ENCODE measurements at regions not wholly inside any gene's neighbourhood (a gene's known extent, or its start where the extent isn't known, plus 50 kb on each side); places are given as distances from the start of the nearest gene placed in this dataset.

DNA sequence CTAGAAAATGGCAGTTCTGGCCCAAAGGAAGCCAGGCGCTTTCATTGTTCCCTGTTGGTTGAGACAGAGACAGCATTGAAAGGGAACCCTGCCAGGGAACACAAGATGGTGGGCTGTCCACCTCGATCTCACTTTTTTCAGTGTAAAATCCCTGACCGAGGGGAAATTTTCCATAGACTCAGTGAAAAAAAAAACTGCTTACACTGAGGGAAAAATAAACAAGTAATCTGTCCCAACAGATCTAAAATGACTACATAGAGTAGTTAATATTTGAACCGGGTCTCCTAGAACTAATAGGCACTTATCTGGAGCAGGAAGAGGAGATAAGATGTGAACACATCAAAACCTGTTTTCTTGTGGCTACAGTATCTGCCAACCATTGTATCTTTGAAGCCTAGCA lies 763.4 kb upstream of the GOLIM4 start:
- Histone ChIP-seq H3K27ac (ENCODE audit: low read length) (no peak overlapping the region), H3K4me1 (ENCODE audit: control insufficient read depth, insufficient read depth, low read length) (no peaks in the 10 kb centered on the region), H3K27me3 (ENCODE audit: control insufficient read depth, insufficient read depth, low read length) (no peaks in the 10 kb centered on the region), H3K36me3 (ENCODE audit: control insufficient read depth, insufficient read depth, low read length) (no peaks in the 10 kb centered on the region), H3K4me3 (ENCODE audit: low read length) (no peak overlapping the region), H3K9me3 (ENCODE audit: control insufficient read depth, insufficient read depth, low read length) (no peaks in the 10 kb centered on the region; the same call in 1 of the 2 replicates)
- WGBS (ENCODE audit: insufficient coverage, insufficient read length): no CpG with 5 or more reads among the region's 4 CpGs
- no peak for DNase-seq (ENCODE audit: low read depth, low spot score)

DNA sequence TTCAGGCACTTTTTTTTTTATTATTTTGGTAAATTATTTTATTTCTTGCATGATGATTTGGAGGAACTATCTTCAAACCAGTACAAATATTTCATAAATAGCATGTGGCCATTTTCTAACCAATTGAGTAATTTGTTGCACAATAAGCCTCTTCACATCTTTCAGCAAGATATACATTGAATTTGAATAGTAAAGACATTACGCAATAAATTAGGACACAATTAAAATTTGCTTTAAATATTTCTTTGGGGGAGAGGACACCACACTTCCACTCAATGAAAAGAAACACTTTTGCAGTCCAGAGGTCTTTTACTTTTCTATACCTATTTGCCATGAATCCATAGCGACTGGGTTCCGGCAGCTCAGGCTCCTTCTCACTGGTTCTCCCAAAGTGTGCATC lies 762.6 kb upstream of the GOLIM4 start:
- Histone ChIP-seq H3K27ac (ENCODE audit: low read length) (no peak overlapping the region), H3K27me3 (ENCODE audit: control insufficient read depth, insufficient read depth, low read length) (no peaks in the 10 kb centered on the region), H3K9me3 (ENCODE audit: control insufficient read depth, insufficient read depth, low read length) (no peaks in the 10 kb centered on the region; the same call in 1 of the 2 replicates), H3K4me3 (ENCODE audit: low read length) (no peak overlapping the region), H3K4me1 (ENCODE audit: control insufficient read depth, insufficient read depth, low read length) (no peaks in the 10 kb centered on the region), H3K36me3 (ENCODE audit: control insufficient read depth, insufficient read depth, low read length) (no peaks in the 10 kb centered on the region)
- no peak for DNase-seq (ENCODE audit: low read depth, low spot score)
- no CpG with 5 or more reads among the region's 3 CpGs for WGBS (ENCODE audit: insufficient coverage, insufficient read length)

DNA sequence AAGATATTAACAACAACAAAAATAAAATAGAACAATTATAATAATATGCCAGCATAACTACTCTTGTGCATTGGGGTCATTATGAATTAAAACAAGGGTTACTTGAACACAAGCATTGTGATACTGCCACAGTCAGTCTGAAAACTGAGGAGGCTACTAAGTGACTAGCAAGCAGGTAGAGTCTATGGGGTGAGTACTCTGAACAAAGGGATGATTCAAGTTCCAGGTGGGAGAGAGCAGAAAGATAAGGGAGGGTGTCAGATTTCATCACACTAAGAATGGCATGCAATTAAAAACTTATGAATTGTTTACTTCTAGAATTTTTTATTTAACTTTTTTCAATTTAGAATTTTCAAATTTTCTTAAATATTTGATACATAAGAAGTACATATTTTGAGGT lies 754.4 kb upstream of the GOLIM4 start:
- no peaks in the 10 kb centered on the region for H3K27me3 ChIP-seq (ENCODE audit: control insufficient read depth, insufficient read depth, low read length)
- H3K4me1 ChIP-seq (ENCODE audit: control insufficient read depth, insufficient read depth, low read length): no peaks in the 10 kb centered on the region
- H3K36me3 ChIP-seq (ENCODE audit: control insufficient read depth, insufficient read depth, low read length): no peaks in the 10 kb centered on the region
- H3K27ac ChIP-seq (ENCODE audit: low read length): no peak overlapping the region
- no peaks in the 10 kb centered on the region for H3K9me3 ChIP-seq (ENCODE audit: control insufficient read depth, insufficient read depth, low read length)
- H3K4me3 ChIP-seq (ENCODE audit: low read length): no peak overlapping the region
- DNase-seq (ENCODE audit: low read depth, low spot score): no peak

DNA sequence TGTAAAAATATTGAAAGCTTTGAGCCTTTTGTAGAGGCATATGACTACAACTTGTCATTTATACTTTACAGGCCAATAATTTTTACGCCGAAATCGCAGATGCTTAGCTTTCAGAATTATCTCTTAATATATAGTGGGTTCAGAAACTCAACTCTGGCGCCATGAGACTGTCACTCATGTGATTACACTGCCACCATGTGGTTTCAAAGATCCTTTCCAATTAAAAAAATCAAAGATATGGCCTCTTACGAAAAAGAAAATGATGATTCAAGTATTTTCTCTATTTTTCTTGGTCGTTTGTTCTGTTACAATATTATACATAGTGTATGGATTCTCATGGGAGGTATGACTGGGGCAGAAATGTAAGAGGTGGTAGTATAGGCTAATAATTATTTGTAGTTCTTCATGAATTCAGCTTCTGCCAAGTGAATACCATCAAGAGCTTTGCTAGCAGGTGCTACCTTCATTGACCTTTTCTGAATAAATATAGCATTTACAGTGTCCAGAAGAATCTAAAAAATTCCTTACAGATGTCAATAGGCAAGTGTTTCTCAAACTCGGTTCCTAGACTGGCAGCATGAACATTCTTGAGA lies 751.7 kb upstream of the GOLIM4 start:
- H3K27me3 ChIP-seq (ENCODE audit: control insufficient read depth, insufficient read depth, low read length): no peaks in the 10 kb centered on the region
- no peaks in the 10 kb centered on the region for H3K9me3 ChIP-seq (ENCODE audit: control insufficient read depth, insufficient read depth, low read length)
- H3K36me3 ChIP-seq (ENCODE audit: control insufficient read depth, insufficient read depth, low read length): no peaks in the 10 kb centered on the region
- WGBS (ENCODE audit: insufficient coverage, insufficient read length): no CpG with 5 or more reads among the region's 7 CpGs
- no peak overlapping the region for H3K27ac ChIP-seq (ENCODE audit: low read length)
- DNase-seq (ENCODE audit: low read depth, low spot score): no peak
- no peak overlapping the region for H3K4me3 ChIP-seq (ENCODE audit: low read length)
- no peaks in the 10 kb centered on the region for H3K4me1 ChIP-seq (ENCODE audit: control insufficient read depth, insufficient read depth, low read length)

DNA sequence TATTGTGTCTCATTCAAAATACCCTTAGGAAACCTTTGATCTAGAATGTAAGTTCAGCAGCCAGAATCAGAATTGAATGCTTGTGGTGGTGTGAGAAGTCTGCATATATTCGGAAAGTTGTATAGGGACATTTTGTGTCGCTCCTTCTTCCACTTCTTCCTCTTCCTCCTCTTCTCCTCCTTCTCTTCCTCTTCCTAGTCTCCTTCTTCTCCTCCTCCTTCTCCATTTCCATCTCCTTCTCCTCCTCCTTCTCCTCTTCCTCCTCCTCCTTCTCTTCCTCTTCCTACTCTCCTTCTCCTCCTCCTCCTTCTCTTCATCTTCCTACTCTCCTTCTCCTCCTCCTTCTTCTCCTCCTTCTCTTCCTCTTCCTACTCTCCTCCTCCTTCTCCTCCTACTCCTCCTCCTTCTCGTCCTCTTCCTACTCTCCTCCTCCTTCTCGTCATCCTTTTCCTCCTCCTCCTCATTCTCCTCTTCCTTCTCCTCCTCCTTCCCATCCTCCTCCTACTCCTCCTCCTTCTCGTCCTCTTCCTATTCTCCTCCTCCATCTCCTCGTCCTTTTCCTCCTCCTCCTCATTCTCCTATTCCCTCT lies 749.3 kb upstream of the GOLIM4 start:
- H3K27me3 ChIP-seq (ENCODE audit: control insufficient read depth, insufficient read depth, low read length): no peaks in the 10 kb centered on the region
- no peaks in the 10 kb centered on the region for H3K36me3 ChIP-seq (ENCODE audit: control insufficient read depth, insufficient read depth, low read length)
- H3K27ac ChIP-seq (ENCODE audit: low read length): no peak overlapping the region
- H3K9me3 ChIP-seq (ENCODE audit: control insufficient read depth, insufficient read depth, low read length): no peaks in the 10 kb centered on the region
- H3K4me1 ChIP-seq (ENCODE audit: control insufficient read depth, insufficient read depth, low read length): 0 out of 2 replicates have a peak, but pooled peaks cover 1% of the 10 kb centered on the region
- DNase-seq (ENCODE audit: low read depth, low spot score): no peak
- WGBS (ENCODE audit: insufficient coverage, insufficient read length): 97% methylated on average over 4 of the region's 6 CpGs
- no peak overlapping the region for H3K4me3 ChIP-seq (ENCODE audit: low read length)

DNA sequence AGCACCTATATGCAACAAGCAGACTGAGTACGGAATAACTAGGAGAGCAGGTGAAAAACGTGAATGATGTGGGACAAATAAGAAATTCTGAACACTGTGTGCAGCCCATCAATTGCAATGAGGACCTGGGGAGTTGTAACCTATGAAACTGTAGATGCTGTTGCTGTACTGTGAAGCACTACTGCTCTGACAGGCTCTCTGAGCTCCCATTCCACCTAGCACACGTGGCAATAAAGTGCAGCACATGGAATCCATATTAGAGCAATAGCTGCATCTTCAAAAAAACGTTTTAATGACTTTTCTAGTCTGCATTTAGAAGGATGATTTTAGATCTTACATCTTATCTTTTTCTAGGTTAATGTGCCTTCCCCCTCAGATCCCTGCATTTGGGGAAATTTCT lies 748.7 kb upstream of the GOLIM4 start:
- no CpG with 5 or more reads among the region's 4 CpGs for WGBS (ENCODE audit: insufficient coverage, insufficient read length)
- Histone ChIP-seq H3K9me3 (ENCODE audit: control insufficient read depth, insufficient read depth, low read length) (no peaks in the 10 kb centered on the region), H3K27me3 (ENCODE audit: control insufficient read depth, insufficient read depth, low read length) (no peaks in the 10 kb centered on the region), H3K4me1 (ENCODE audit: control insufficient read depth, insufficient read depth, low read length) (peaks cover 1% of the 10 kb centered on the region; the same call in 1 of the 2 replicates), H3K36me3 (ENCODE audit: control insufficient read depth, insufficient read depth, low read length) (no peaks in the 10 kb centered on the region), H3K27ac (ENCODE audit: low read length) (no peak overlapping the region), H3K4me3 (ENCODE audit: low read length) (no peak overlapping the region)
- no peak for DNase-seq (ENCODE audit: low read depth, low spot score)

DNA sequence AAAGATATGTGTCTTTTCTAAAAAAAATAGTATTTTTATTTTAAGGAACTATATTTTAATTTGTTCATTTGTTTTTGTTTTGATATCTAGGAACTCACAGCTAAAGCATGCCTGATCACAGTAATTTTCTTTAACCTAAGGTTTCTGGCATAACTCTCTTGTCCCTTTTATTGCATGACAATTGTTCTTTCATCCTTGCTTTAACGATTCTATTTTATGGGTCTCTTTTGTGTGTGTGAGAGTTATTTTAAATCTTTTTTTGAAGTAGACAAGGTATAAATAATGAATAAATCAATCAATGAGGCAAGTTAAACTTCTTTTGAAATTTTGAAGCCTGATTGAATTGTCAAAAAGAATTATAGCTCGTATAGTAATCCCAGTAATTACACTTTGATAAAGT lies 747.8 kb upstream of the GOLIM4 start:
- H3K36me3 ChIP-seq (ENCODE audit: control insufficient read depth, insufficient read depth, low read length): no peaks in the 10 kb centered on the region
- no peaks in the 10 kb centered on the region for H3K9me3 ChIP-seq (ENCODE audit: control insufficient read depth, insufficient read depth, low read length)
- WGBS (ENCODE audit: insufficient coverage, insufficient read length): no CpG with 5 or more reads among the region's 2 CpGs
- H3K27me3 ChIP-seq (ENCODE audit: control insufficient read depth, insufficient read depth, low read length): no peaks in the 10 kb centered on the region
- H3K4me1 ChIP-seq (ENCODE audit: control insufficient read depth, insufficient read depth, low read length): peaks cover 1% of the 10 kb centered on the region; the same call in 1 of the 2 replicates
- no peak for DNase-seq (ENCODE audit: low read depth, low spot score)
- H3K4me3 ChIP-seq (ENCODE audit: low read length): no peak overlapping the region
- no peak overlapping the region for H3K27ac ChIP-seq (ENCODE audit: low read length)

DNA sequence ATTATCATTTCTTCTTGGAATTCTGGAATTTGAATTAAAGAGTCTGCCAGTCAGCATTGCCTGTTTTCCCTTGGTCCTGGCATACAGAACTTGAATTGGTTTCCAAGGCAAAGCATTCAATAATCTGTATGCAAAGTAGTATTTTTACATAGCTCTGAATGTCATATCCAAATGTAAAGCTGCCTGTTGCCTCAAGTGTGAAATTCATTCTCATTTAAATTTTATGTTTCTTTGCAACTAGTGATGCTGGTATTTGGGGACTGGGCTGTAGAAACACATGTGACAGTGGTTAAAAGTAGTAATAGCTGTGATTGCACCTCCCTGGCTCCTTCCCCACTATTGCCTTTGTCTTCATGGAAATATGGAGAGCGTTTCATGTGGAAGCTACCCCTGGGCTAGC lies 743.9 kb upstream of the GOLIM4 start:
- H3K9me3 ChIP-seq (ENCODE audit: control insufficient read depth, insufficient read depth, low read length): no peaks in the 10 kb centered on the region
- no CpG with 5 or more reads among the region's 1 CpG for WGBS (ENCODE audit: insufficient coverage, insufficient read length)
- H3K36me3 ChIP-seq (ENCODE audit: control insufficient read depth, insufficient read depth, low read length): no peaks in the 10 kb centered on the region
- no peaks in the 10 kb centered on the region for H3K27me3 ChIP-seq (ENCODE audit: control insufficient read depth, insufficient read depth, low read length)
- peak; percentile 35 for DNase-seq (ENCODE audit: low read depth, low spot score)
- peaks cover 1% of the 10 kb centered on the region; the same call in 1 of the 2 replicates for H3K4me1 ChIP-seq (ENCODE audit: control insufficient read depth, insufficient read depth, low read length)
- no peak overlapping the region for H3K4me3 ChIP-seq (ENCODE audit: low read length)
- peak overlapping the region; percentile 28 for H3K27ac ChIP-seq (ENCODE audit: low read length)

DNA sequence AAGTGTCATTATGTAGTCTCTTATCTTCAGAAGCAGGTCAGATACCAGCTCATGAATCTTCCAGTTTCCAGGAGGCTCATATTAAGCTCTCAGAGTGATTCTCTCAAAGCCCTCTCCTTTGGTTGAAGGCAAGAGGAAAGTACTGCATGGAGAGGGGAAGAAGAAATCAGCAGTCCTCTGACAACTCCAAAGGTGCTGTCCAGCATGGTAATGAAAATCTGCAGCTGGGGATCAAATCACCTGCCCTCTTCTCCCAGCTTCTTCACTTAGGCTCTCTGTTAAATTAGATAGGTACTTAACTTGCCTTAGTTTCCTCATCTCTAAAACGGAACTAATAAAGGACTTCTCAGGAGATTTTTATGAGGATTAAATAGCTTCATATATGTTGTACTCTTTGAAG lies 738.8 kb upstream of the GOLIM4 start:
- Histone ChIP-seq H3K4me1 (ENCODE audit: control insufficient read depth, insufficient read depth, low read length) (no peaks in the 10 kb centered on the region), H3K36me3 (ENCODE audit: control insufficient read depth, insufficient read depth, low read length) (no peaks in the 10 kb centered on the region; the same call in 1 of the 2 replicates), H3K27me3 (ENCODE audit: control insufficient read depth, insufficient read depth, low read length) (no peaks in the 10 kb centered on the region), H3K27ac (ENCODE audit: low read length) (no peak overlapping the region), H3K4me3 (ENCODE audit: low read length) (no peak overlapping the region), H3K9me3 (ENCODE audit: control insufficient read depth, insufficient read depth, low read length) (no peaks in the 10 kb centered on the region; the same call in 1 of the 2 replicates)
- no CpG with 5 or more reads among the region's 1 CpG for WGBS (ENCODE audit: insufficient coverage, insufficient read length)
- no peak for DNase-seq (ENCODE audit: low read depth, low spot score)

DNA sequence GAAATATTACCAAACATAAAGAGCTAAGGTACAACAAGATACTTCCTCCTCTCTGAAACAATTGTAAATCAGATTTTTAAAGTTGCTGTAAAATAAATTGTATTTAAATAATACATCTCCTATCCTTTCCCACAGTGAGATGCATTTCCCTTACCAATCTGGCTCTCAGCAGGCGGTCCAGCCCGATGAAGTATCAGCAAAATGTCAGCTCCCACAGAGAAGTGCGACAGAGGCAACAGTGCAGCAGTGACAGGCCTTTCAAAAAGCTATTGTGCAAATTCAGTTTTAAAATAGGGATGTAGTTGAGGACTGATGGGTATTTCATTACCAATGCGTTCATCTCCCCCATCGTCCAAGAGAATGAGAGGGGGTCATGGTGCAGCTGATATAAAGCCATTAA lies 733.2 kb upstream of the GOLIM4 start:
- no CpG with 5 or more reads among the region's 5 CpGs for WGBS (ENCODE audit: insufficient coverage, insufficient read length)
- H3K27ac ChIP-seq (ENCODE audit: low read length): no peak overlapping the region
- DNase-seq (ENCODE audit: low read depth, low spot score): no peak
- no peaks in the 10 kb centered on the region; the same call in 1 of the 2 replicates for H3K9me3 ChIP-seq (ENCODE audit: control insufficient read depth, insufficient read depth, low read length)
- H3K36me3 ChIP-seq (ENCODE audit: control insufficient read depth, insufficient read depth, low read length): no peaks in the 10 kb centered on the region
- H3K4me1 ChIP-seq (ENCODE audit: control insufficient read depth, insufficient read depth, low read length): peaks cover 1% of the 10 kb centered on the region; the same call in 1 of the 2 replicates
- no peaks in the 10 kb centered on the region for H3K27me3 ChIP-seq (ENCODE audit: control insufficient read depth, insufficient read depth, low read length)
- H3K4me3 ChIP-seq (ENCODE audit: low read length): no peak overlapping the region

DNA sequence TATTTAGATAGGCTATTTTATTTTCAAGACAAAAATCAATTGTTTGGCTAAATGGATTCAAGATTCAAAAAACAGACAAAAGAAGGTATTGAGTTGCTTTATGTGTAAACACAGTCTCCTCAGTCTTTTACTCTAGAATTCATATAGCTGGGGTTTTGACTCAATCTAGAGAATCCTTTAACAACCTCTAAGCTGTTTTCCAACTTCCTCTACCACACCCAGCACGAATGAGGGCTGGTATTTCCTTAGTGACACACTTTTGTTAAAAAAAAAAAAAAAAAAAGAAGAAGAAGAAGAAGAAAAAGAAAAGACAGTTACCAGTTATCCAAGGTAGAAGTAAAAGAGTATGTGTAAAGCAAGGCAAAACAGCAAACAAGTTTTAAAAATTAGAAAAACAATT lies 732.8 kb upstream of the GOLIM4 start:
- WGBS (ENCODE audit: insufficient coverage, insufficient read length): no CpG with 5 or more reads among the region's 1 CpG
- Histone ChIP-seq H3K27me3 (ENCODE audit: control insufficient read depth, insufficient read depth, low read length) (no peaks in the 10 kb centered on the region), H3K9me3 (ENCODE audit: control insufficient read depth, insufficient read depth, low read length) (no peaks in the 10 kb centered on the region), H3K4me1 (ENCODE audit: control insufficient read depth, insufficient read depth, low read length) (peaks cover 1% of the 10 kb centered on the region; the same call in 1 of the 2 replicates), H3K27ac (ENCODE audit: low read length) (no peak overlapping the region), H3K4me3 (ENCODE audit: low read length) (no peak overlapping the region), H3K36me3 (ENCODE audit: control insufficient read depth, insufficient read depth, low read length) (no peaks in the 10 kb centered on the region)
- no peak for DNase-seq (ENCODE audit: low read depth, low spot score)

All from iPS DF 6.9 (cell line).